Non-pigmented ciliary epithelial cell (primary cell): ENCODE measurements at regions not wholly inside any gene's neighbourhood (a gene's known extent, or its start where the extent isn't known, plus 50 kb on each side); places are given as distances from the start of the nearest gene placed in this dataset.
"Not testable (repeated sequence)": the region's sequence is repeated elsewhere in the genome, so short reads cannot be mapped to it uniquely, and the experiment has no call there.

Experiments
- DNase-seq: peaks from one replicate; pipeline ENCODE4 v3.0.0-alpha.2; 2010; ENCODE audit warnings: low read depth

DNA sequence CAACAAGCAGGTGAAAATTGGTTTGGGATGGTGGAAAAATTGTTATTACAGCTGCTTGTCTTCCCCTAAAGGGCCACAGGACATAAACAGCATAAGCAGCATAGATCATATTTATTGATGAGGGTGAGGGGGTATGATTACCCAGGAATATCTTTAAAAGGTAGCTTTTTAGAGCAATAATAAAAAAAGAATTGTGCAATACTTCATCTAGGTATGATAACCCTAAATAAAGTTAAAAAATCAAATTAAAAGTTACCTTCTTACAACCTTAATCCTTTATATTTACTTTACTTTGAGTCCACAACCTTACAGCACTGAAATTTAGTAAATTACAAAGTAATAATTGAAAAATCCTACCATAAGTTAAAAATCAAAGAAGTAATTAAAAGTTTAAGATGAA is 653.3 kb upstream of the RGS18 start:
- DNase-seq: no peak

- no peak for DNase-seq
Measured at GRCh38 chr1:191508239-191508638, 650.0 kb upstream of the RGS18 start.

GRCh38 chr1:191511480-191511879 is 646.8 kb upstream of the RGS18 start:
- DNase-seq: not testable (repeated sequence)

GRCh38 chr1:191517826-191518225 is 640.4 kb upstream of the RGS18 start:
- no peak for DNase-seq

- DNase-seq: no peak
Measured at GRCh38 chr1:191519519-191519918, 638.7 kb upstream of the RGS18 start.

GRCh38 chr1:191520345-191520744 is 637.9 kb upstream of the RGS18 start:
- DNase-seq: no peak

DNA sequence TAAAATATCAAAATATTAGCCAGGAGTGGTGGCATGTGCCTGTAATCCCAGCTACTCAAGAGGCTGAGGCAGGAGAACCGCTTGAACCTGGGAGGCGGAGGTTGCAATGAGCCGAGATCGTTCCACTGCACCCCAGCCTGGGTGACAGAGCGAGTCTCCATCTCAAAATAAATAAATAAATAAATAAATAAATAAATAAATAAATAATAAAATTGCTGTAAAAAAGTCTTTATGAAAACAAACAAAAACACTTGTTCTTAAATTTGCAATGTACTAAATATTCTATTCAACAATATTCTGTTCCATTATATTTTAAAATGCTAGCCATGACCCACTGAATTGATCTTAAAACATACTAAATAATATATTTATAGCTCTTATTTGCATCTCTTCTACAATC is 632.3 kb upstream of the RGS18 start:
- DNase-seq: not testable (repeated sequence)

- DNase-seq: no peak
Measured at GRCh38 chr1:191528275-191528674, 630.0 kb upstream of the RGS18 start.

DNA sequence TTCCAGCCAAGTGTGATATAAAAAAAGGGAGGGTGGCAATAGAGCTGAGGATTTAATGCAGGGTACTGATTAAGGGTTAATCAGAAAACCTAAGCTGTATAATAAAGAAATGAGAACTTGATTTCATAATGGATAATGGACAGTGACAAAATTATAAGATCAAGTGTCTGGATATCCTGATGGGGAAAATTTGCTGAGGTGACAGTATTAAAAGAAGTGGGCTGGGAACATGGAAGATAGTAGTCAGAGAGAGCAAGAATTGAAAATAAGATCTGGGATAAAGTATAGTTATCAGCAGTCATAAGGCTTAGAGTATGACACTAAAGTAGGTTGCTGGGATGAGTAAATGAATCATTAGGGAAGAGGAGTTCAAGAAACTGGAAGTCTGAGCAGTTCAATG is 627.3 kb upstream of the RGS18 start:
- no peak for DNase-seq

DNA sequence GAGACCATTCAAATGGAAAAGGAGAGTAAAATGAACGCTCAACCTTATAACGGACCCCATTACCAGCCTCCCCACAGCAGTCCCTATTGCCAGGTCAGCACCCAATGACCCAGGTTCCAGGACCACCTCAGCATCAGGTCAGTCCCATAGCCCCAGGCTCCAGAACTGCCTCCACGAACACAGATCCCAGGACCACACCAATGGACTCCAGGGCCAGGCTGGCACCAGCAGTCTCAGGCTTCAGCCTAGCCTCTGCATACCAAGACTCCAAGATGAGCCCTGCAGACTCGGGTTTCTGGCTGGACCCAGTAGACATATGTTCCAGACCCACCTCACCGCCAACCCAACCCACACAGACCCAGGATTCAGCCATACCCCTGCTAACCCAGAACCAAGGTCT is 625.0 kb upstream of the RGS18 start:
- DNase-seq: no peak

- no peak for DNase-seq
Measured at GRCh38 chr1:191536791-191537429, 621.4 kb upstream of the RGS18 start.

DNA sequence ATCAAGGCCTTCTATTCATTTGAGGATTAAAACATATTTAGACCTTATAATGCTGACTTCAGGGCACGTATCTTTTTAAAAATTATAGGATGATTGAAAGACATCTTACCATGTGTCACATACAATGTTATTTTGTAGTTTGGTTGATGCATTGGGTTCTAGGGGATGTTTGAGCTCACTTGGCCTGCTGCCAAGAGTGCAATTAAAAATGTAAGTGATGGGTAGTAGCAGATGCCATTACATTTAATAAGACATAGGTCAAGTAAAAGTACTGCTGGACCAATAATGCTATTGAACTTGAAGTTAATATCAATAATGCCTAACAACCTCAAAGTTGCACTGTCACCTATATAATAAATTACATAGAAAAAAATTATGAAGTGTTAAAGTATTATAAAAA is 616.5 kb upstream of the RGS18 start:
- DNase-seq: no peak

DNA sequence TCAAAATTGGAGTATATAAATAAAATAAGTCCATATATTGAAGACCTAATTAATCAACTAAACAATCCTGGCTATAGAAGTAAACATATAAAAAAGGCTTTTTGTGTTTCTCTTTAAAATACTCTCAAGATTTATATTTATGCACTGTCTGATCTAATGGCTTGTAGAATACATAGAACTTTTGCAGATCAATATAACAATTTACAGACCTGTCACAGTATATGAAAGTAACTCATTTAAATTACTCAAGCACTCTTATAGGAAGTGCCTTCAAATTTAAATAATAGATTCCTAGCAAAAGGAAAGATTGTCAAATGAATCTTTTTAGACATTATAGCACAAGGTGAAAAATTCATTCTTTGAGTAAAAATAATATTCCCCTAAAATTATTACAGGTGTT is 615.8 kb upstream of the RGS18 start:
- DNase-seq: no peak

GRCh38 chr1:191546803-191547202 is 611.5 kb upstream of the RGS18 start:
- DNase-seq: no peak

- no peak for DNase-seq
Measured at GRCh38 chr1:191551019-191551418, 607.2 kb upstream of the RGS18 start.

- DNase-seq: no peak
Measured at GRCh38 chr1:191558379-191558778, 599.9 kb upstream of the RGS18 start.

DNA sequence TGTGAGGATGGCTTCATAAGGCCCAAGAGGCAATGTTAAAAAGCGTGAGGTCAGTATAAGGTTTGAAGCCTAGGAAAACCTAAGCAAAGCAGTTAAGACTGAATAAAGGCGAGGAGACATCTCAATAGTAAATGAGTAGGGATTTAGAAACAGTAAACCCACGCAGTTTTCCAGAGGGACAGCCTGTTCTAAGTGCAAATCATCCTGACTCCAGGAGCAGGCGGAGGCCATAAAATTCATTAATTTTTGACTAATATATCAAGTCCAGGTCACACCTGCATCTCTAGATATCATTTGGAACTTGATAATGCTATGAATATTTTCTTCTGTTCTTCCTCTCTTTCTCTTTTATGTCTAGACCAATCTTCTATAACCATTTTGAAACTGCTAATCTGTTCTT is 597.0 kb upstream of the RGS18 start:
- no peak for DNase-seq

DNA sequence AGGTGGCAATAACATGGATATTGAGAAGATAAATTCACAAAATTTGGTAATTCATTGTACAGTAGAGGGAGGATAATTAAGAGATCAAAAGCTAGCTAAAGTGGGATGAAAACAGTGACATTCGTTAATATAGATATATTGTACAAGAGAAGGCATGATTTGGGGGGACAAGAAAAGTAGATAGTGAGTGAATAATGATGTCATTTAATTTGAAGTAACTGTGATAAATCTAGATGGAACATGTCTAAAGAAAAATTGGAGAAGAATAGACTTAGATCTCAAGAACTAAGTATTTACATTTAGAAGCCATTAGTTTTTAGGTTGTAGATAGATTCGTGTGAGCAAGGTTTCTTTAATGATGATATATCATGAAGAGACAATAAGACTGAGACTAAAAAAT is 594.0 kb upstream of the RGS18 start:
- DNase-seq: no peak

GRCh38 chr1:191572479-191572878 is 585.8 kb upstream of the RGS18 start:
- DNase-seq: no peak

- peak; percentile 2 for DNase-seq
Measured at GRCh38 chr1:191575180-191575579, 583.1 kb upstream of the RGS18 start.

- DNase-seq: no peak
Measured at GRCh38 chr1:191575746-191576145, 582.5 kb upstream of the RGS18 start.

DNA sequence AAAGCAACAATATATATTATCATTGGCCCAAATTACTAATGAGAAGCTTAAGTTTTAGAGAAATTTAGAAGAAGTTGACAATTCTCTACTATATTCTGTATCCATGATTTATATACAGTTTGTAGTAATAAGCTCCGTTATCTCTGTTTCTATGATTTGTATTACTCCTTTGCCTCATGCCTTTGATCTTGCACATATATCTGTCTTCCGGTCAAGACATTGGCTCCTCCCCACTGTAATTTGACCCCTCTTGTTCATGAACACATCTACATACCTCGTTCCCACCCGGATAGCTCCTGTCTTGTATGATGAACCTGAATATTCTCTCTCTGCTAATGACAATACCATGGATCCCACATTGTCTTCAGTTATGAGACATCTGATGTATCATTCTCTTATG is 581.0 kb upstream of the RGS18 start:
- DNase-seq: no peak

DNA sequence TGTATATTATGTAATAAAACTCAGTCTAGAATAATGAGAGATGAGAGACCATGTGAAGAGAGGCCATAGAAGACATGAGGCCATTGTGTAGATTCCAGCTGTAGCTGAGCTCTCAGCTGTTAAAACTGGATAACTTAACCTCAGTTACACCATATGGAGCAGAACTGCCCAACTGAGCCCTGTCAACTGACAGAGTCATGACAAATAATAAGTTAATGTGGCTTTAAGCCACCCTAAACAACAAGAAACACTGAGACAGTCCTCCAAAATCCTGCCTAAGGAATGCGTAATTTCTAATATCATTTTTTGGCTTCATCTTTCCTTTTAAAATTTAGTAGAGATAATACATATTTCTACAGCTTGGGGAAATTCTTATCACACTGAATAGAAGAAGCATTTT is 580.0 kb upstream of the RGS18 start:
- DNase-seq: no peak

DNA sequence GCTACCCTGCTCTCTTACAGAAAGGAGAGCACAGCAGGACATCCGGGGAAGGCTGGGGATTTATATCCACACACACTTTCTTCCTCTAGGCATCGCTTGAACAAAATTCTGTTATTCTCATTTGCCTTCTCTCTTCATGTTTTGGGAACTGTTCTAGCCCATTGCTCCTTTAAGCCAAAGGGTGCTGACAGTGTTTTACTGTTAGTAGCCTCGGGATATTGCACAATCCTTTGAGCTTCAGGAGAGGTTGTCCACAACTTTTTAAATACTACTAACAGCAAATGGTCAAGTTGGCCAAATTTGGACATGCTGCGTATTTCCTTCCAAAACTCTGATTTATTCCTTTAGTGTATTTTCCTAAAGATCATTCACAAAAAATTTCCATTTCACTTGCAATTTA is 579.2 kb upstream of the RGS18 start:
- no peak for DNase-seq

GRCh38 chr1:191582169-191582568 is 576.1 kb upstream of the RGS18 start:
- DNase-seq: no peak
